ENCODE measurements at regions not wholly inside any gene's neighbourhood (a gene's known extent, or its start where the extent isn't known, plus 50 kb on each side); places are given as distances from the start of the nearest gene placed in this dataset.

- Histone ChIP-seq H3K27ac (ENCODE audit: low read depth, low read length, poor library complexity, severe bottlenecking) (peak overlapping the region; percentile 27), H4K20me1 (ENCODE audit: insufficient read depth, low read length) (no peaks in the 10 kb centered on the region), H3K4me2 (ENCODE audit: low read length) (peak overlapping the region; percentile 24), H3K4me3 (ENCODE audit: low read depth, low read length, poor library complexity, severe bottlenecking) (no peak overlapping the region), H3K79me2 (ENCODE audit: insufficient read depth, low read depth, low read length) (no peaks in the 10 kb centered on the region), H3K9me2 (ENCODE audit: insufficient read depth, low read length) (no peaks in the 10 kb centered on the region), H3K4me1 (ENCODE audit: insufficient read depth, low read length, poor library complexity, severe bottlenecking) (peaks cover 86% of the 10 kb centered on the region), H3K9me3 (ENCODE audit: low read length) (peaks cover 29% of the 10 kb centered on the region), H2AFZ (ENCODE audit: low read length) (peak overlapping the region; percentile 93), H3K36me3 (ENCODE audit: insufficient read depth, low read length) (peaks cover 30% of the 10 kb centered on the region)
- CTCF ChIA-PET (ENCODE audit: unreplicated experiment): no interaction called here
- intact Hi-C loops (cut with micrococcal nuclease; ENCODE audit: unreplicated experiment): no loop called here
- TF ChIP-seq CTCF (conservative IDR thresholded peaks at IDR 0.05; ENCODE audit: low read length) (no peak), EZH2phosphoT487 (IDR thresholded peaks at IDR 0.05; ENCODE audit: borderline replicate concordance, low read depth, low read length) (no peak)
- POLR2A ChIA-PET: interaction anchor here (1.0 to 16.9 kb wide), 8 partner anchors 9 to 236 kb away, joined by 3 to 854 read pairs (median 4); partner anchors contain the start of gene KRAS
- no peak for DNase-seq (ENCODE audit: low spot score)
- no TSS peak for BruUV-seq (replicated peaks)
Observed at GRCh38 chr12:25014961-25015360, 66.1 kb upstream of the BCAT1 start.

GRCh38 chr12:25013061-25013460 lies 64.2 kb upstream of the BCAT1 start:
- Histone ChIP-seq H2AFZ (ENCODE audit: low read length) (peak overlapping the region; percentile 47; the same call in 1 of the 2 replicates), H3K27ac (ENCODE audit: low read depth, low read length, poor library complexity, severe bottlenecking) (peak overlapping the region; percentile 14), H3K36me3 (ENCODE audit: insufficient read depth, low read length) (peaks cover 11% of the 10 kb centered on the region), H3K9me2 (ENCODE audit: insufficient read depth, low read length) (no peaks in the 10 kb centered on the region), H3K4me1 (ENCODE audit: insufficient read depth, low read length, poor library complexity, severe bottlenecking) (peaks cover 78% of the 10 kb centered on the region), H3K79me2 (ENCODE audit: insufficient read depth, low read depth, low read length) (no peaks in the 10 kb centered on the region), H4K20me1 (ENCODE audit: insufficient read depth, low read length) (no peaks in the 10 kb centered on the region), H3K4me2 (ENCODE audit: low read length) (no peak overlapping the region), H3K9me3 (ENCODE audit: low read length) (peaks cover 10% of the 10 kb centered on the region; the same call in 1 of the 2 replicates), H3K4me3 (ENCODE audit: low read depth, low read length, poor library complexity, severe bottlenecking) (no peak overlapping the region)
- BruUV-seq (replicated peaks): no TSS peak
- TF ChIP-seq CTCF (conservative IDR thresholded peaks at IDR 0.05; ENCODE audit: low read length) (no peak), EZH2phosphoT487 (IDR thresholded peaks at IDR 0.05; ENCODE audit: borderline replicate concordance, low read depth, low read length) (no peak)
- DNase-seq (ENCODE audit: low spot score): no peak
- CTCF ChIA-PET (ENCODE audit: unreplicated experiment): interaction anchor here (1.3 kb wide), 1 partner anchor 12 kb away, joined by 3 read pairs; no protein-coding TSS in a partner anchor
- POLR2A ChIA-PET: interaction anchor here (1.1 to 16.9 kb wide), 5 partner anchors 8 to 43 kb away, joined by 5 to 854 read pairs (median 6); no protein-coding TSS in a partner anchor
- intact Hi-C loops (cut with micrococcal nuclease; ENCODE audit: unreplicated experiment): no loop called here

- Histone ChIP-seq H3K4me2 (ENCODE audit: low read length) (no peak overlapping the region), H3K27ac (ENCODE audit: low read depth, low read length, poor library complexity, severe bottlenecking) (no peak overlapping the region), H3K4me3 (ENCODE audit: low read depth, low read length, poor library complexity, severe bottlenecking) (no peak overlapping the region), H2AFZ (ENCODE audit: low read length) (no peak overlapping the region), H3K9me2 (ENCODE audit: insufficient read depth, low read length) (no peaks in the 10 kb centered on the region), H3K9me3 (ENCODE audit: low read length) (peaks cover 9% of the 10 kb centered on the region; the same call in 1 of the 2 replicates), H3K4me1 (ENCODE audit: insufficient read depth, low read length, poor library complexity, severe bottlenecking) (peaks cover 78% of the 10 kb centered on the region), H3K36me3 (ENCODE audit: insufficient read depth, low read length) (peaks cover 6% of the 10 kb centered on the region), H4K20me1 (ENCODE audit: insufficient read depth, low read length) (no peaks in the 10 kb centered on the region), H3K79me2 (ENCODE audit: insufficient read depth, low read depth, low read length) (no peaks in the 10 kb centered on the region)
- BruUV-seq (replicated peaks): no TSS peak
- POLR2A ChIA-PET: interaction anchor here (0.7 to 4.2 kb wide), 6 partner anchors 8 to 45 kb away, joined by 4 to 49 read pairs (median 23); a partner anchor contains a TSS
- intact Hi-C loops (cut with micrococcal nuclease; ENCODE audit: unreplicated experiment): no loop called here
- CTCF ChIA-PET (ENCODE audit: unreplicated experiment): no interaction called here
- TF ChIP-seq CTCF (conservative IDR thresholded peaks at IDR 0.05; ENCODE audit: low read length) (no peak), EZH2phosphoT487 (IDR thresholded peaks at IDR 0.05; ENCODE audit: borderline replicate concordance, low read depth, low read length) (no peak)
- DNase-seq (ENCODE audit: low spot score): no peak
Observed at GRCh38 chr12:25009496-25010092, 60.7 kb upstream of the BCAT1 start.
